Astrocyte (in vitro differentiated cells and primary cell): ENCODE measurements at regions not wholly inside any gene's neighbourhood (a gene's known extent, or its start where the extent isn't known, plus 50 kb on each side); places are given as distances from the start of the nearest gene placed in this dataset.

Experiments used
- DNase-seq: peaks from one replicate; pipeline ENCODE4 v3.0.0-alpha.2; 2010; ENCODE audit warnings: low read depth
- FAIRE-seq: peaks from 2 replicates; lab custom pipeline; 2011; peaks lifted over from hg19 to GRCh38; lab: Jason Lieb, UNC
- H2AFZ ChIP-seq: 2 replicates; pipeline ENCODE4 v1.6.0; 2012; ENCODE audit warnings: low read depth, low read length, inconsistent platforms
- H3K27ac ChIP-seq: 2 replicates; pipeline ENCODE4 v1.5.1; 2011; ENCODE audit warnings: low read depth, low read length, inconsistent platforms
- H3K27me3 ChIP-seq: 2 replicates; pipeline ENCODE4 v1.6.0; 2011; ENCODE audit warnings: low read length, inconsistent platforms; ENCODE audit not compliant: insufficient read depth
- H3K36me3 ChIP-seq: 2 replicates; pipeline ENCODE4 v1.5.1; 2011; ENCODE audit warnings: low read length, inconsistent platforms; ENCODE audit not compliant: insufficient read depth
- H3K4me1 ChIP-seq: 2 replicates; pipeline ENCODE4 v1.5.1; 2011; ENCODE audit warnings: low read length, inconsistent platforms; ENCODE audit not compliant: insufficient read depth
- H3K4me2 ChIP-seq: 2 replicates; pipeline ENCODE4 v1.6.0; 2012; ENCODE audit warnings: low read length, inconsistent platforms
- H3K4me3 ChIP-seq: 2 replicates; pipeline ENCODE4 v1.5.1; 2011; ENCODE audit warnings: low read depth, mild to moderate bottlenecking, low read length, inconsistent platforms; ENCODE audit not compliant: insufficient read depth
- H3K79me2 ChIP-seq: 2 replicates; pipeline ENCODE4 v1.6.0; 2012; ENCODE audit warnings: mild to moderate bottlenecking, low read length, inconsistent platforms; ENCODE audit not compliant: insufficient read depth
- H3K9ac ChIP-seq: 2 replicates; pipeline ENCODE4 v1.6.0; 2012; ENCODE audit warnings: mild to moderate bottlenecking, low read length, inconsistent platforms
- H3K9me3 ChIP-seq: 2 replicates; pipeline ENCODE4 v1.5.1; 2012; ENCODE audit warnings: low read depth, mild to moderate bottlenecking, low read length, inconsistent platforms; ENCODE audit not compliant: insufficient read depth
- H4K20me1 ChIP-seq: 2 replicates; pipeline ENCODE4 v1.6.0; 2012; ENCODE audit warnings: low read length, inconsistent platforms; ENCODE audit not compliant: insufficient read depth
- H3K27ac Mint-ChIP-seq: one replicate; pipeline ENCODE4 v1.8.0; 2021; ENCODE audit warnings: mild to moderate bottlenecking, mixed read lengths; ENCODE audit not compliant: unreplicated experiment
- H3K27me3 Mint-ChIP-seq: one replicate; pipeline ENCODE4 v1.8.0; 2021; ENCODE audit warnings: low read depth, mixed read lengths; ENCODE audit not compliant: unreplicated experiment
- H3K36me3 Mint-ChIP-seq: one replicate; pipeline ENCODE4 v1.8.0; 2021; ENCODE audit warnings: low read depth, mixed read lengths; ENCODE audit not compliant: unreplicated experiment
- H3K4me1 Mint-ChIP-seq: one replicate; pipeline ENCODE4 v1.8.0; 2021; ENCODE audit warnings: low read depth, mixed read lengths; ENCODE audit not compliant: unreplicated experiment
- H3K4me3 Mint-ChIP-seq: one replicate; pipeline ENCODE4 v1.8.0; 2021; ENCODE audit warnings: mild to moderate bottlenecking, moderate library complexity, mixed read lengths; ENCODE audit not compliant: unreplicated experiment
- H3K9me3 Mint-ChIP-seq: one replicate; pipeline ENCODE4 v1.8.0; 2021; ENCODE audit warnings: mild to moderate bottlenecking, mixed read lengths; ENCODE audit not compliant: unreplicated experiment
- CTCF ChIP-seq: IDR thresholded peaks from 2 replicates; pipeline ENCODE4 v1.5.1; 2011; ENCODE audit warnings: low read depth, mild to moderate bottlenecking, inconsistent platforms, low read length, moderate library complexity; ENCODE audit not compliant: insufficient read depth
- EZH2 ChIP-seq: IDR thresholded peaks from 2 replicates; pipeline ENCODE4 v1.6.1; 2012; ENCODE audit warnings: mild to moderate bottlenecking, low read length, inconsistent platforms; ENCODE audit not compliant: insufficient read depth

DNA sequence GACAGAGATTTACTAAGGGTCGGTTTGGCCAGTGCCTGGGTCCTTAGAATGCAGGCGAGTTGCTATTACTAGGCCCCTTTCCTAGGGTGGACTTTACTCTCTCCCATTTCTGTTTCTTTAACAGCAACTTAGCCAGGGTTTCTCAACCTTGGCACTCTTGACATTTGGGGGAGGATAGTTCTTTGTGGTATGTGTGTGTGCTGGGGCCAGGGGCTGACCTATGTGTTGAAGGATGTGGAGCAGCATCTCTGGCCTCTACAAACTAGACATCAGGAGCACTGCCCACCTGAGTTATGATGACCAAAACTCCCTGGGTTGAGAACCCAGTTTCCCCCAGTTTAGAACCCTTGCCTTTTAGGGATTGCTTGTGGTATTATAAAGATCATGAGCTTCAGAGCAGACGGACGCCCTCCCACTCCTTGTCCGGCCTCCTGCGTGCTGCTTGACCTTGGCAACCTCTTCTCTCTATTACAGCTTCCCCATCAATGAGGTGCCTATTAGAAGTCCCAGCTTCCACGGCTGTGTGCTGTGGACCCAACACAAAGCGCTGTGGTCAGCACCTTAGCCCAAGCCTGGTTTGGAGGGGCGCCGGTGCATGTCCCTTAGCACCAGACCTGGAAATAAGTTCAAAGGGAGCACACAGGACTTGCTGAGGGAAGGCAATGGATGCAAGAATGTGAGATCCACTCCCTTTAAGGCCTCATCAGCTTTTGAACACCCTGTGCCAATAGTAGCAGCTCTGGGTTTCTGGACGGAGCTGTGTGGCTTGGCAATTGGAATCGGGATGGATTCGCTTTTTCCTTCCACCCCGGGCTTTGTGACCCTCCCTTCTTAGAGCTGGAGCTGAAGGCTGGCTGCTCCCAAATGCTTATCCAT, 239.2 kb upstream of the MAF start:
- no peaks in the 10 kb centered on the region for H3K79me2 ChIP-seq
- TF ChIP-seq EZH2 (no peak), CTCF (no peak)
- H3K27me3 ChIP-seq: no peaks in the 10 kb centered on the region
- DNase-seq: no peak
- Mint-ChIP-seq H3K9me3 (no peaks in the 10 kb centered on the region), H3K4me1 (peaks cover 7% of the 10 kb centered on the region), H3K27ac (no peak overlapping the region), H3K36me3 (peaks cover 3% of the 10 kb centered on the region), H3K4me3 (no peak overlapping the region), H3K27me3 (peaks cover 1% of the 10 kb centered on the region)
- no peak overlapping the region for H3K27ac ChIP-seq
- no peaks in the 10 kb centered on the region for H3K36me3 ChIP-seq
- no peaks in the 10 kb centered on the region for H3K4me1 ChIP-seq
- H3K4me2 ChIP-seq: no peak overlapping the region
- no peaks in the 10 kb centered on the region for H3K9me3 ChIP-seq
- no peak overlapping the region for H3K9ac ChIP-seq
- no peak overlapping the region for H2AFZ ChIP-seq
- FAIRE-seq: no peak
- H3K4me3 ChIP-seq: no peak overlapping the region
- H4K20me1 ChIP-seq: no peaks in the 10 kb centered on the region

GRCh38 chr16:79838496-79839259, 238.1 kb upstream of the MAF start:
- TF ChIP-seq CTCF (no peak), EZH2 (no peak)
- peak overlapping the region; percentile 17 for H3K4me2 ChIP-seq
- H3K36me3 ChIP-seq: no peaks in the 10 kb centered on the region
- H3K27ac ChIP-seq: no peak overlapping the region
- Mint-ChIP-seq H3K9me3 (no peaks in the 10 kb centered on the region), H3K27me3 (peaks cover 1% of the 10 kb centered on the region), H3K4me3 (no peak overlapping the region), H3K36me3 (peaks cover 3% of the 10 kb centered on the region), H3K4me1 (peaks cover 7% of the 10 kb centered on the region), H3K27ac (no peak overlapping the region)
- no peaks in the 10 kb centered on the region for H3K27me3 ChIP-seq
- DNase-seq (no peak), FAIRE-seq (no peak)
- no peaks in the 10 kb centered on the region for H4K20me1 ChIP-seq
- H3K4me1 ChIP-seq: no peaks in the 10 kb centered on the region
- no peaks in the 10 kb centered on the region for H3K9me3 ChIP-seq
- no peak overlapping the region for H3K4me3 ChIP-seq
- no peaks in the 10 kb centered on the region for H3K79me2 ChIP-seq
- H2AFZ ChIP-seq: no peak overlapping the region
- H3K9ac ChIP-seq: no peak overlapping the region
